NB4 (cell line): ENCODE measurements at regions not wholly inside any gene's neighbourhood (a gene's known extent, or its start where the extent isn't known, plus 50 kb on each side); places are given as distances from the start of the nearest gene placed in this dataset.

Source experiments
- DNase-seq: peaks from one replicate; pipeline ENCODE4 v3.0.0; 2010; ENCODE audit warnings: low read depth
- H3K4me3 ChIP-seq: one replicate; pipeline ENCODE4 v1.5.1; 2011; ENCODE audit warnings: mild to moderate bottlenecking, low read depth, low read length, moderate library complexity
- MAX ChIP-seq: IDR thresholded peaks from 2 replicates; pipeline ENCODE4 v1.6.1; 2011; ENCODE audit warnings: low read depth, low read length
- MYC ChIP-seq: IDR thresholded peaks from 2 replicates; pipeline ENCODE4 v1.6.1; 2011; ENCODE audit warnings: low read depth, low read length
- POLR2A ChIP-seq: IDR thresholded peaks from 2 replicates; pipeline ENCODE4 v1.6.1; 2011; ENCODE audit warnings: mild to moderate bottlenecking; ENCODE audit not compliant: insufficient read length; ENCODE audit errors: extremely low read depth
- TF ChIP-seq, protein P1 (sequence below): IDR thresholded peaks from one replicate; pipeline ENCODE4 v1.5.1; 2012; ENCODE audit warnings: low read depth, low read length

- H3K4me3 ChIP-seq, result no peak overlapping the region
- no peak for DNase-seq
- no peak for TF ChIP-seq MYC
Observed at GRCh38 chr5:146948666-146949065, 70.1 kb upstream of the PPP2R2B start.

DNA sequence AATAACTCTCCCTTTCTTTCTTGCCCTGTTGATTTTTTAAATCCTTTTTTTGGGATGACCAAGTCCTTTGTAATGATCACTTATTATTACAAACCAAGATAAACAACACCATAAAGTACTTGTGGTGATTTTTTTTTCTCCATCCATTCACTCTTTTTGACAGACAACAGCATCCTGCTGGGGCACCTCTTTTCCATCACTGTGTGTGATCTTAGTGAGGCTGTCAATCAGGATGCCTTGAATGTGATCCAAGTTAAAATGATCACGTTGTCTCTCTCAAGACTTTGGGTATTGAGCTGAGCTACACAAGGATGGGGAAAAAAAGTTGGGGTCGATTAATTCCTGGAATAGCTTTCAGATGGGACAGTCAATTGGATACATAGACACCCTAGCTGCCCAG lies 73.6 kb upstream of the PPP2R2B start:
- TF ChIP-seq MAX (no peak), MYC (no peak), POLR2A (no peak)
- TF ChIP-seq, protein P1, sequence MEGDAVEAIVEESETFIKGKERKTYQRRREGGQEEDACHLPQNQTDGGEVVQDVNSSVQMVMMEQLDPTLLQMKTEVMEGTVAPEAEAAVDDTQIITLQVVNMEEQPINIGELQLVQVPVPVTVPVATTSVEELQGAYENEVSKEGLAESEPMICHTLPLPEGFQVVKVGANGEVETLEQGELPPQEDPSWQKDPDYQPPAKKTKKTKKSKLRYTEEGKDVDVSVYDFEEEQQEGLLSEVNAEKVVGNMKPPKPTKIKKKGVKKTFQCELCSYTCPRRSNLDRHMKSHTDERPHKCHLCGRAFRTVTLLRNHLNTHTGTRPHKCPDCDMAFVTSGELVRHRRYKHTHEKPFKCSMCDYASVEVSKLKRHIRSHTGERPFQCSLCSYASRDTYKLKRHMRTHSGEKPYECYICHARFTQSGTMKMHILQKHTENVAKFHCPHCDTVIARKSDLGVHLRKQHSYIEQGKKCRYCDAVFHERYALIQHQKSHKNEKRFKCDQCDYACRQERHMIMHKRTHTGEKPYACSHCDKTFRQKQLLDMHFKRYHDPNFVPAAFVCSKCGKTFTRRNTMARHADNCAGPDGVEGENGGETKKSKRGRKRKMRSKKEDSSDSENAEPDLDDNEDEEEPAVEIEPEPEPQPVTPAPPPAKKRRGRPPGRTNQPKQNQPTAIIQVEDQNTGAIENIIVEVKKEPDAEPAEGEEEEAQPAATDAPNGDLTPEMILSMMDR, result no peak
- no peak overlapping the region for H3K4me3 ChIP-seq
- no peak for DNase-seq

- H3K4me3 ChIP-seq, result no peak overlapping the region
- DNase-seq, result no peak
- TF ChIP-seq, protein P1, result no peak
- TF ChIP-seq POLR2A (no peak), MAX (no peak), MYC (no peak)
Observed at GRCh38 chr5:146956217-146956616, 77.7 kb upstream of the PPP2R2B start.

- no peak overlapping the region for H3K4me3 ChIP-seq
- no peak for DNase-seq
- TF ChIP-seq MAX, result no peak
- no peak for TF ChIP-seq POLR2A
- no peak for TF ChIP-seq MYC
- TF ChIP-seq, protein P1, result no peak
Observed at GRCh38 chr5:146959360-146959759, 80.8 kb upstream of the PPP2R2B start.

DNA sequence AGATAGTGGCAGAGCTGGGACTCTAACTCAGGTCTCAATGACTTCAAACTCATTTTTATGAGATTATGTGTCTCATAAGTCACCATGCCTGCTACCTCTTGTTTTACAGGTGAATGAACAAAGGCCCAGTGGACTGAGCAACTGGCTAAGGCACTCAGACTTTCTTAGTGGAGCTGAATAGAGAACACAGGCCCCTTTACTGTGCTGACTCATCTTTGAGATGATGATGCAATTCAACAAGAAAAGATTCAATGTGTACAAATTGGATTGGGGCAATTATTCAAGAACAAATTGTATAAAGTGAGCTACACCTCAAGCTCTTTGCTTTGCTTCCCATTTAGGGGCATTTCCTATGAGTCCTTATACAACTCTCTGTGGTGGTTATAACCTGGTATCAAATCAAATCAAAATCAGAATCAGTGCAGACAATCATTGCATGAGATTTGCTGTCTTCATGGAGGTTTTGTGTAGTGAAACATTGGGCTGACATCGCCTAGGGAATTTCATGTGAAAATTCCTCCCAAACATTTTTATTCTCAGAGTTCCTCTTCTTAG lies 84.3 kb upstream of the PPP2R2B start:
- peak; percentile 43 for DNase-seq

More for the DNA sequence above, 84.3 kb upstream of the PPP2R2B start:
- H3K4me3 ChIP-seq, result no peak overlapping the region
- no peak for TF ChIP-seq MYC
- TF ChIP-seq MAX, result no peak
- TF ChIP-seq, protein P1, result no peak
- no peak for TF ChIP-seq POLR2A
